Fibroblast of the aortic adventitia (primary cell): ENCODE measurements at regions not wholly inside any gene's neighbourhood (a gene's known extent, or its start where the extent isn't known, plus 50 kb on each side); places are given as distances from the start of the nearest gene placed in this dataset.

Source experiments
- DNase-seq: peaks from one replicate; pipeline ENCODE4 v3.0.0-alpha.2; 2010; ENCODE audit warnings: low read depth
- H3K4me3 ChIP-seq: 2 replicates; pipeline ENCODE4 v1.5.1; 2011; ENCODE audit warnings: low read depth, mild to moderate bottlenecking, control low read depth, low read length, moderate library complexity
- TF ChIP-seq, protein P1 (sequence below): IDR thresholded peaks from 2 replicates; pipeline ENCODE4 v1.5.1; 2011; ENCODE audit warnings: mild to moderate bottlenecking, low read length, control low read depth, inconsistent platforms; ENCODE audit not compliant: insufficient read depth

DNA sequence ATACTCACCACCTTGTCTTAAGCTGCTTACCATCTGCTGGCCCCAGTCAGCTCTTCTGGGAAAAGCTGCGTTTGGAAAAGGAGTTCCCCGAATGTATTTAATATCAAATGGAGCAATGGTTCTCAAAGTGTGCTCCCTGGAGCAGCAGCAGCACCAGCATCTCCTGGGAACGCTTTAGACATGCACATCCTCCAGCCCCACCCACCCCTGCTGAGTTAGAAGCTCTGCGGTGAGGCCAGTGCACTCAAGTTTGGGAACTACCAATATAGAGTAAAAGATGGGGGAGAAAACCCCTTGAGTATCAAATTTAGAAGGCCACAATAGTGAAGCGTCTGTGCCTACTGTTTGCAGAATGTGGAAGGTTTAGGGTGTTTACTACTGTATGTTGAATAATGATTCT lies 124.0 kb upstream of the TOPAZ1 start:
- TF ChIP-seq, protein P1, sequence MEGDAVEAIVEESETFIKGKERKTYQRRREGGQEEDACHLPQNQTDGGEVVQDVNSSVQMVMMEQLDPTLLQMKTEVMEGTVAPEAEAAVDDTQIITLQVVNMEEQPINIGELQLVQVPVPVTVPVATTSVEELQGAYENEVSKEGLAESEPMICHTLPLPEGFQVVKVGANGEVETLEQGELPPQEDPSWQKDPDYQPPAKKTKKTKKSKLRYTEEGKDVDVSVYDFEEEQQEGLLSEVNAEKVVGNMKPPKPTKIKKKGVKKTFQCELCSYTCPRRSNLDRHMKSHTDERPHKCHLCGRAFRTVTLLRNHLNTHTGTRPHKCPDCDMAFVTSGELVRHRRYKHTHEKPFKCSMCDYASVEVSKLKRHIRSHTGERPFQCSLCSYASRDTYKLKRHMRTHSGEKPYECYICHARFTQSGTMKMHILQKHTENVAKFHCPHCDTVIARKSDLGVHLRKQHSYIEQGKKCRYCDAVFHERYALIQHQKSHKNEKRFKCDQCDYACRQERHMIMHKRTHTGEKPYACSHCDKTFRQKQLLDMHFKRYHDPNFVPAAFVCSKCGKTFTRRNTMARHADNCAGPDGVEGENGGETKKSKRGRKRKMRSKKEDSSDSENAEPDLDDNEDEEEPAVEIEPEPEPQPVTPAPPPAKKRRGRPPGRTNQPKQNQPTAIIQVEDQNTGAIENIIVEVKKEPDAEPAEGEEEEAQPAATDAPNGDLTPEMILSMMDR, result no peak
- no peak overlapping the region for H3K4me3 ChIP-seq
- DNase-seq, result no peak

DNA sequence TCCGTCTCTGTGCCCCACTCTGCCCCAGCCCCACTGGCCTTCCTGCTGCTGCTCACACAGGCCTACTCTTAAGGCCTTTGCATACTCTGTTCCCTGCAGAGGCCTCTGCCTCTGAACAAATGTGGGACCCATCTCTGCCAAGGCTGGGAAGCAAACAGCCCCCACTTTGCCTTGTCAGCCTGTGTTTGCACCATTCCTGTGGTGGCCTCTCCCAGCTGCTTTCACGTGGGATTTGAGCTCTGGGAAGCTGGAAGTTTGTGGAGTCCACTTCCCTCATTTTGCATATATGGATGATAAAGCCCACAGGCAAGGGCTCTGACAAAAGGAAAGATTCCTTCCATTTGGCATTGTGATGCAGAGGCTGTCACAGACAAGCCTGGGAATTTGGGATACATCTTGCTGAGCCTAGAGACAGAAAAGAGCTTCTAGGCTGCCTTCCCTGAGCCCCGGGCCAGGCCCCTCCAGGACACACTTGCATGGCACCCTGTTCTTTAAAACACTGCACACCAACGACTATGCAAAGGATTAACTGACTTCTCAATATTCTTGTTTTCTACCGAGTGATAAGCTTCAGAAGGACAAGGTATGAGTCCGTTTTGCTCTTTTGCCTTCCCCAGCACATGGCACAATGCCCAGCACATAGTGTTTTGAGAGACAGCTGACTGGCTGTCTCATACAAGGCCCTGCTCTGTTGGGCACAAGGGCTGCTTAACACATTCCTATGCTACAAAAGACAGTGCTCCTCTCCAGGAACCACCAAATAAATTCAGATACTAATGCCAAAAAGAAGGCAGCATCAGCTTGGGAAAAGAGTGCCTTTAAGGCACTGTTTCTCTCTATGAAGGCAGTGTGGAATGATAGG lies 120.7 kb upstream of the TOPAZ1 start:
- no peak overlapping the region for H3K4me3 ChIP-seq
- TF ChIP-seq, protein P1, result no peak
- no peak for DNase-seq

GRCh38 chr3:44125246-44125645 lies 116.4 kb upstream of the TOPAZ1 start:
- H3K4me3 ChIP-seq, result no peak overlapping the region
- peak; percentile 48 for DNase-seq
- TF ChIP-seq, protein P1, result no peak

DNA sequence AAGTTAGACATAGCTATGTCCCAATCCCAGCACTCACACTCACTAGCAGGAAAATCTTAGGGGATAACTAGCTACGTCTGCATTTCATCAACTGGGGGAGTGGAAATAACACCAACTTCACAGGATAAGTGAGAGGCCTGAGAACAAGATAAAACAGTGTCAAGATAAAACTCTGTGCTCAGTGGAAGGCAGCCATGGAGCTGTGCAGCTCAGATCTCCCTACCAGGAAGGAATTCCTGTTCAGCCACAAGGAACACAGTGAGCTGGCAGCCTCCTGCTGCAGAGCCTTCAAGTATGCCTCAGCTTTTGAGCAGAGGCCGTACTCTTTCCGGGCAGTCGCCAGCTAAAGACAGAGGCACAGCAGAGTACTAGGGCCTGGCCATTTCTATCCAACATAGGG lies 115.8 kb upstream of the TOPAZ1 start:
- TF ChIP-seq, protein P1, result no peak
- H3K4me3 ChIP-seq, result no peak overlapping the region
- DNase-seq, result peak; percentile 87

DNA sequence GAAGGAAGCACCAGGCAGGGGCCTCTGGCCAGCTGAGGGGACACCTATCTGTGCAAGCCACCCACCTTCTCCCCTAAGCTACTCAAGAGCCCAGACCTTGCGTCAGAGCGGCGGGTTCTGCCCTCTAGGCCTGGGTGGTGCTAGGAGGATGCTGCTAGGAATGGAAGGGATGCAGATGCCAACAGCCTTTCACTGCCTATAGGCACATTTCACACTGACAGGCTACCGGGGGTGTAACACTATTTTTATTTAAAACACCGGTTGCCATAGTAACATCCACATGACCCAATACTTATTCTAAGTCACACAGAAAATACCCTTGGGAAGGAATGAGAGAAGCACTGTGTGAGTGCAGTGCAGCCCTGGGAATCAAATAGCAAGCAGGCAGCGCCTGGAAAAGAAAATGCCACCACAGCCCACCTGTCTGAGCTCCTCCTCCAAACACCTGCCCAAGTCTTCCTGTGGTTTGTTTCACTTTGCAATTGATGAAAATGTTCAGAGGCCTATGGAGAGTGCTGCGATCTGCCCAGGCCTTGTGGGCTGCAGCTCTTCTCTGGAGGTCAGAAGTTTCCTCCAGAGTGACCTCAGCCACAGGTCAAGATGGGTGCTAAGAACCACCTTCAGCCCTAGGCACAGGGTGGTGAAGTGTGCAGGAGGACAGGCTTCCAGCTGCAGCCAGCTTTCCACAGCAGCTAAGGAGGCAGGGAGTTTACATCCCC lies 113.5 kb upstream of the TOPAZ1 start:
- TF ChIP-seq, protein P1, result no peak
- H3K4me3 ChIP-seq, result no peak overlapping the region
- no peak for DNase-seq

- TF ChIP-seq, protein P1, result no peak
- no peak overlapping the region for H3K4me3 ChIP-seq
These were observed 111.4 kb upstream of the TOPAZ1 start for GRCh38 chr3:44130249-44130648.

More at GRCh38 chr3:44130249-44130648, 111.4 kb upstream of the TOPAZ1 start:
- DNase-seq, result no peak
